Endothelial cell of hepatic sinusoid (primary cell): ENCODE measurements at regions not wholly inside any gene's neighbourhood (a gene's known extent, or its start where the extent isn't known, plus 50 kb on each side); places are given as distances from the start of the nearest gene placed in this dataset.

Experiments used
- in situ Hi-C: cut with HindIII; loops from 2 replicates; pipeline ENCODE4 v1.10.0; 2017; ENCODE audit warnings: low sequenced_read_pairs

DNA sequence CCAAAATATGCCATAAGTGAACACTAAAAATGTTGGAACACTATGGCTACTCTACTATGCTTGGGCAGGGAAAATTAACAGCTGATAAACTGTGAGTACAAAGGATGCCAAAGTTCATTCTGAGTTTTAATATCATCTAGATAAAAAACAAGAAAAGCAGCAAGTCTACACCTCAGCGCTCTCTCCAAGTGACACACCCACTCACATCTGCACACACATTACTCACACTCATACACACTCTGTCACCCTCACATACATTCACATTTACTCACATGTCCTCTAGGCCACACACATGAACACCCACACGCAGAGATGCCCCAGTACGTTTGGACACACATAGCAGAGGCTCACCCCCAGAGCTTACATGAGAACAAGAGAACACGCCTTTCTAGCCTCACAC lies 87.3 kb upstream of the RAB4A start:
- in situ Hi-C loops, result no loop called here

DNA sequence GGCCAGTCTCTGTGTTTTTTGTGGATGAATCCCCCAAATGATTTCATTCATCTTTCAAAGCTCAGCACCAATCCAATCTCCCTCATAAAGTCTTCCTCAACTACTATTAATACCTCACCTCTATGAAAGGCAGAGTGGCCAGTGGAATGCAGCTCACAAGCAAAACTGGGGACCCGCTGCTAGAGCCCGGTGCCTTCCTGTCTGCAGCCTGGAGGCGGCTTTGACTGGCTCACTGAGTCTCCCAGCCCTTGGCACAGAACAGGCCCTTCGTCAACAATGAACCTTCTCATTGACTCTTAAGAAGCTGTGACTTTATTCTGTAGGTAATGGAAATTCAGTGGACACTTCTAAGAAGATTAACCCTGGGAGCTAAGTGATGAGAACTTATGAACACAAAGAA lies 86.8 kb upstream of the RAB4A start:
- in situ Hi-C loops, result no loop called here

DNA sequence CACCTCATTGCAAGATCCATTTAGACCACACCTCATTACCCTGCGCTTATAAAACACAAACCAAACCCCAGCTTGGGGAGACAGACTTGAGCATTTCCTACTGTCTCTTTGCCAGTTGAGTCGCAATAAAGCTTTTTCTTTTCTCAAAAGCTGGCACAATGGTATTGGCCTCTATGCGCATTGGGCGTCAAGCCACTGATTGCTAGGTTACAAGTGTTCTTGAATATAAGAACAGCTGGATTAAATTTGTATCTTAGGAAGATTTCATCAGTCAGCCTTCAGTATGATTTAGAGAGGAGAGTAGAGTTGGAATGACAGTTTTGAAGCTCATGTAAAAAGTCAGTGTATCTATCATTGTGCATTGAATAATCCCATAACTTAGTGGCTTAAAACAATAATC lies 84.9 kb upstream of the RAB4A start:
- in situ Hi-C loops, result no loop called here

DNA sequence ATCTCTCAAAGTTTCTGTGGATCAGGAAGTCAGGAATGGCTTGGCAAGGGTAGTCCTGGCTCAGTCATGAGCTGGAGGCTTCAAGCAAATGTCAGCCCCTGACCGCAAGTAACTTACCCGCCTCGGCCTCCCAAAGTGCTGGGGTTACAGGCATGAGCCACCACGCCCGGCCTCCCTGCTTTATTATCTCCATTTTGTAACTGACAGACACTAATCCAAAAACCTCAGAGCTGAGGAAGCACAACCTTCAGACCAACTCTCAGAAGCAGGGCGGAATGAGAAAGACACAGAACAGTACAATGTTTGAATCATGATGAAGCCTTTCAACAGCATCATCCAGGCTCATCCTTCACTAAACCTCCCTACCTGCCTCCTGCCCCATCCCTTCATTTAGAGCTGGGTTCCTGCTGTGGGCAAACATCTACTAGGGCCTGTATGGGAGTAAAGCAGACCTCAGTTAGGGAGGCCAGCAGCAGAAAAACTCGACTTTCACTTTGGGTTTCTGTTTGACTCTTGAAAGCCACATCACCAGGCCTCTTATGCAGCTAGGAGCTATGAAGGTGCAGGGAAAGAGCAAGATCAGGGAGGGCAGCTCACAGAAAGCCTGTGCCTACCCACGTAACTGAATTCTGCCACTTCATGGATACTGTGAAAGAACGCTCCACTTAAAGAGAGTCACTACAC lies 84.4 kb upstream of the RAB4A start:
- in situ Hi-C loops, result no loop called here

DNA sequence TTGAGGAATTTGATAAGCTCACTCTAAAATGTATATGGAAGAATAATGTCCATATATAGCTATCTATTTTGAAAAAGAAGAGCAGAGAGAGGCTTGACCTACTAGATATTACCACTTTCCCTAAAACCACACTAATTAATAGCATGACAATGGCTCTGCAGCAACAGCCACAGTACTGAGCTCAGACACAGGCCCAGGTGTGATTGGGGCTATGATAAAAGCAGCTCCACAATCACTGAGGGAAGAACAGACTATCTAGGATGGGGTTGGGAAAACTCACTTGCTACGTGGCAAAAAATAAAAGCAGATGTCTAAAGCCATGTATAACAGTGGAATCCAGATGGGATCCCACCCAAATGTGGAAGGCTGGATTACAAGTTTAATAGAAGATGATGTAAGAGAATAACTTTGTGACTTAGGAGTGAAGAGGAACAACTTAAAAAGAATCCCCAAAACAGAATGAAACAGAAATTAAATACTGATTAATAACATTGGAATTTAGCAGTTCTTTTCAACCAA lies 80.8 kb upstream of the RAB4A start:
- in situ Hi-C loops, result no loop called here

DNA sequence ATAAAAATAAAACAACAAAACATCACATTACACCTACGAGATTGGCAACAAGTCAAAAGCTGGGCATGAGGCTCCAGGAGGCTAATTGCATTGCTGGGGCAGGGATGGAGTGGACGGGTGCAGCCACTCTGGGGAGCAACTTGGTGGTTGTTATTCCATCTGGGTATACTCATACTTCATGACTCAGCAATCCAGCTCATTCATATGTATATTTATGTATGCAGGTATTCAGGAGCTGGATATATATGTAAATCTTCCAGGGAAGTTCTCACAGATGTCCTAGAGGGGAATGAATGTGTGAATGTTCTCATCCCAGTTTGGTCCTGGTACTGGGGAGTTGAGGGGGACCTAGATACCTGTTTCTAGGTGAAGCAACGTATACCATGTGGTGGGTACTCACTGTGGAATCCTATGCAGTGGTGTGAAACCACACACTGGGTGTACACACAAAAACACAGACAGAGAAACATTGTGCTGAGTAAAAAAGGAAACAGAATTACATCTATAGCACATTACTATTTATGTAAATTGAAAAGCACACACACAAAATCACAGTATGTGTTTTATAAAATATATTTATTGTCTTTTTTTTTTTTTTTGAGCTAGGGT lies 79.7 kb upstream of the RAB4A start:
- in situ Hi-C loops, result no loop called here

DNA sequence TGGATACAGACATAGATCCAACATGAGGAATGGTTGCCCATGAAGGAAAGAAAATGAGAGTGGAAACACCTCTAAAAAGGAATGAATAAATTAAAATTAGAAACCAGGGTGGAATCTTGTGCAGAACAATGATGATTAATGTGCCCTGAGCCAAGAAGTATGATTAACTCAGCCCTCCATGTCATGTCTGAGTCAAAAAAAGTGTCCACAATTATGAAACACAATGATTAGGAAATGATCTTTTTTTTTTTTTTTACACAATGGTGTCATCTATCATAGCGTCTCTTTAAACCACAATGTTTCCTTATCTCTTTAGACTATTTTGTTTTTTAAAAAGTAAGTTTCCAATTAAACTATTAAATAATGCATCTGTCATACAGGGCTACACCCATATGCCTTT lies 78.9 kb upstream of the RAB4A start:
- in situ Hi-C loops, result no loop called here

DNA sequence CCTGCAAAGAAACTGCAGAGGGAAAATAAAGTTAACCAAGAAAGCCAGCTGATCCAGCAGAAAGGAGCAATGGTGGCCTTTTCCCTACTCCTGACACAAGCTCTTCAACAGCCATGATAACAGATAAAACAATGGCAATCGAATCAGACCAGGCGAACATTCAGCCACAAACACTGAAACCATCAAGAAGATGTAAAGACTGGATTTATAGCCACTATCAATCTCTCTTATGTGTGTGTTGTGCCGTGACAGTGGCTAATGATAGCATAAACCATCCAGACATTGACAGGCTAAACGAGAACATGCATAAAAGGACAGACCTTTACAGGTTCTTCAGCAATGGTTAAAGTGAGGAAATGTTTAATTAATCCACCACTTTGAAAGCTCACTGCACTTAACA lies 78.1 kb upstream of the RAB4A start:
- in situ Hi-C loops, result no loop called here

DNA sequence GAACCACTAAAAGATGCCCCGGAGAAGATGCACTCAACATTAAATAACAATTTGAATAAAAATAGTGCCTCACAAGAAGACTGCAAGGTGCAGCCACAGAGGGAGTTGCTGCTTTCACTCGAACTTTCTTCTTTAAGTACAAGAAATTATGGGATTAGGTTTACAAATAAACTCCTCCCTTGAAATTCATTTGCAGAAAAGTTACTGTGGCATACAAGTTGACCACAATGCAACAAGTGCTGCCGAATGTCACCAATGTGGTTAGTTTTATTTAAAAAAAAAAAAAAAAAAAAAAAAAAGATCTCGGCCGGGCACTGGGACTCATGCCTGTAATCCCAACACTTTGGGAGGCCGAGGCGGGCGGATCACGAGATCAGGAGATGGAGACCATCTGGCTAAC lies 76.8 kb upstream of the RAB4A start:
- in situ Hi-C loops, result no loop called here

DNA sequence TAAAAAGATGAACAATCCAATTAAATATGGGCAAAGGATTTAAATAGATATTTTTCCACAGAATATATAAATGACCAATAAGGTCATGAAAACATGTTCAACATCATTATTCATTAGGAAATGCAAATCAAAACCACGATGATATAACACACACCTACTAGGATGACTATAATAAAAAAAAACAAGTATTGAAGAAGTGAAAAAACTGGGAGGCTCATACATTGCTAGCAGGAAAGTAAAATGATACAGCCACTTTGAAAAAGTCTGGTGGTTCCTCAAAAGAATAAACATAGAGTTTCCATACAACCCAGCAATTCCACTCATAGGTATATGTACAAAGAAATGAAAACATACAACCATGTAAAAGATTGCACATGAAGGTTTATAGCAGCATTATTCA lies 75.7 kb upstream of the RAB4A start:
- in situ Hi-C loops, result no loop called here

DNA sequence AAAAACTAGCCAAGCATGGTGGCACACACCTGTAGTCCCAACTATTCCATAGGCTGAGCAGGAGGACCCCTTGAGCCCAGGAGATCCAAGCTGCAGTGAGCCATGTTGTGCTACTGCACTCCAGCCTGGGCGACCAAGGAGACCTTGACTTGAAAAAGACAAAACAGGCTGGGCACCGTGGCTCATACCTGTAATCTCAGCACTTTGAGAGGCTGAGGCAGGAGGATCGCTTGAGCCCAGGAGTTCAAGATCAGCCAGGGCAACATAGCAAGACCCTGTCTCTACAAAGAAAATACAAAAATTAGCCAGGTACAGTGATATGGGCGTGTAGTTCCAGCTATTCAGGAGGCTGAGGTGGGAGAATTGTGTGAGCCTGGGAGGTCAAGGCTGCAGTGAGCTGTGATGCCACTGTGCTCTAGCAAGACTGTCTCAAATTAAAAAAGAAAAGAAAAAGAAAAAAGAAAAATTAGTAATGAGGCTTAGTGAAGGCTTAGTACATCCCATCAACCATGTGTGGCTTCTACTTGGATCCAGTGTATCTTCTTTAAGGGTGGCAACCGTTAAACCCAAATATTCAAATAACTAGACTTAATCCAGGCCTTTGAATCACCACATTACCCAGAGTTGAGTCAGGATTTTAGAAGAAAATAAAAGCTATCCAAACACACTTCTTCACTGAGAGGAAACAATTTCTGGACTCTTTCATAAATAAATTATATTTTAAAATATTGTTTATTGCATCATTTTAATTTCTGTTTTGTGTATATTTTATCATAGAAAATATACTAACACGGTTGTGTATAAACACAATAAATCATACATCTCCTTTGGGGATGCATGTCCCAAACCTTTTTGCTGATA lies 74.3 kb upstream of the RAB4A start:
- in situ Hi-C loops, result no loop called here

DNA sequence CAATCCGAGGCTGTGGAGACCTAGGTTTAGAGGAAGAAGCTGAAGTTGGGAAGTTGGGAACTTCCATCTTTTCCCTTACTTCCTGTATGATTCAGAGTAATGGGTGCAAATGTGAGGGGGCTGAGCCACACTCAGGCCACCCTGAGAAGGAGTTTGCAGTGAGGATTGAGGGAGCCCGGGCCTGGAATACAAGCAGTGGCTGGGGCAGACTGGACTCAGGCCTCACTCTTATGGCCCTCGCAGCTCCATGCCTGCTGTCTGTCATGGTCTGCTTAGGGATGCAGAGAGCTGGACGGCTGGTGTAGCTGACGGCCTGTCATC lies 73.7 kb upstream of the RAB4A start:
- in situ Hi-C loops, result no loop called here

DNA sequence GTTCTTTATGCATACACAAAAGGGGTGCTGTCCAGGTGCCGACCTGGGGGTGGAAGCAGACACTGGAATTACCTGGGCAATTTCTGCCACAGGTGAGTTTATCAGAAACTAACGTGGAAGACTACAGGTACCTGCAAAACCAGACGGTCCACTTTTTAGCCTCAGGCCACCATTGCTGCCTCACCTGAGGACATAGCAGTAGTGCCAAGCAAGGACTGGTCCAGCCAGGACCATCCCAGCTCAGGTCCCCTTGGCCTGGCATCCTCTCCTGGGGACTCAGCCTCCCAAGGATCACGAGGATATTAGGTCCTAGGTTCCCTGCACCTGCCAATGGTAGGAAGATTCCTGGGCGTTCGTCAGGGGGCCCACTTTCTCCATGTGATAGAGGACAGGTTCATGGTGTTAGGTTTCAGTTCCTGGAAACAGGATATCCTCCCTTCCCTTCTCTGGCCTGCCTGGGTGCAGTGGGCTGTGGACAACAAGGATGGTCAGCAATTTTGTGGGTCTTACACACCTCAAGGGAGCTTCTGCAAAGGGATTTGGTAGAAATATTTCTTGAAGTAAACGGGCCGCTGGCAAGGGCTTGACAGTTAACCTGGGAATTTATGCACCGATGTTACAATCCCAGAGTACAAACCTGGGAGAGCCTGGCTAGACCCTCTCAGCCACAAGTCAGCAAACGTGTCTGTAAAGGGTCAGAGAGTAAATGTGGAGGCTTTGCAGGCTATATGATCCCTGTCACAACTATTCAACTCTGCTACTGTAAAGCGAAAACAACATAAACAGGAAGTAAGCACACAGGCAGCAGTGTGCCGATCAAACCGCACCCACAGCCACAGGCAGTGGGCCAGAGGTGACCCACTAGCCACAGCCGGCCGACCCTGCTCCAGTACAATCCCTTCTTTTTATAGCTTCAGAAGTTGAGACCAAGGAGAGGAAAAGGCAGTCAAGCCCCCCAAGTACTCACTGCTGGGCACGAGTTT lies 71.4 kb upstream of the RAB4A start:
- in situ Hi-C loops, result no loop called here

DNA sequence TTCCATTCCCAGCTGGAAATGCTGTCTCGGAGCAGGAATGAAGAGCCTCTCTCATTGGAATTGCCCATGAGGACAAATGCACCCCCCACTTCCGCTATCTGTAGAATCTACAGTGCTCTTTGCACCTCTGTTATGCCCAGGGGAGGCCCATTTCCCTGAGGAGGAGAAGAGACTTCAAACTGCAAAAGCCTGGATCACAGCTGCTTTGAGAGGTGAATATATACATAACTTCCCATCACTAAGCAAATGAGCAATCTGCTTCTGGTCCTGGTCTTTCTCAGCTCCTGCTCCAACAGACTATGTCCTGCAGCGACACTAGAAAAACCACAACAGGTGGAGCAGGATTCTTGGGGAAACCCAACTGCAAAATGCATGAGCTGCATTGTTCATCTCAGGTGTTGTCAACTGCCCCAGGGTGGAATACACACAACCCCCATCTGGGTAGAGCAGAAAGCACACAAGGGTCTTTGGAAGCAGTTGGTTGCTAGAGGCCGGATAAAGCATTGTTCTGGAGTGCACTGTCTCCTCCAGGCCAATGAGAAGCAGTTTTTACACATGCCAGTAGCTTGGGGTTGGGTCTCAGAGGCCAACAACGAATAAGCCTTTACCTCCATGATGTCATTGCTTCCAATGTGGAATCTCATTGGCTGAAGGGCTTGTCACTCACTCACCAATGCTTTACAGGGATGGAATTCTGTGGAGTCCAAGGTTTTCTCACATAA lies 67.7 kb upstream of the RAB4A start:
- in situ Hi-C loops, result no loop called here

DNA sequence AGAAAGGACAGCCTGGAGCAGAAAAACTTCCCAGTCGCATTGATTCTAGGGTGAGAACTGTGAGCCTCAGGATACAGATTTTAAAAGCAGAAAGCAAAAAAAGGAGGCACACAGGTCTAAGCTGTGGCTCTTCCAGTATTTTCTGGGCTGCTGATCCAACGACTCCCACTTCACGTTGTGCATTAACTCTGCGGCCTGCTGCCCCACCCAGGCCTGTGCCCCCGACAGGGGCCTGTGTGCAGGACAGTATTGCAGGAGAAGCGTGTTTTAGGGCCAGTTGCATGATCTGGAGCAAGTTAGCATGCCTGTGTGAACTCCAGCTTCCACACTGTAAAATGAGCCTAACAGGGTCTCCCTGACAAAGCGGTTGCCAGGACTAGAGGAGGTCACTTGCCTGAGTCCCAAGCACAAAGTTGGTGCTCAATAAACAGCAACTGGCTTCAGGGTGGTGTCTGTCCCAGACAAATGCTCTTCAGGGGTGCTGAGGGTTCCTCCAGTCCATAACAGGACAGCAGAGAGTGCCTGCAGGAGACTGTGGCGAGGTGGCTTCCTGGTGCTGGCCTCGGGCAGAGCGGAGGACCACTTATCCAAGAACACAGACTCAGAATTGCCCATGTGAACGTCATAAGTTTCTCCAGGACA lies 66.8 kb upstream of the RAB4A start:
- in situ Hi-C loops, result no loop called here

DNA sequence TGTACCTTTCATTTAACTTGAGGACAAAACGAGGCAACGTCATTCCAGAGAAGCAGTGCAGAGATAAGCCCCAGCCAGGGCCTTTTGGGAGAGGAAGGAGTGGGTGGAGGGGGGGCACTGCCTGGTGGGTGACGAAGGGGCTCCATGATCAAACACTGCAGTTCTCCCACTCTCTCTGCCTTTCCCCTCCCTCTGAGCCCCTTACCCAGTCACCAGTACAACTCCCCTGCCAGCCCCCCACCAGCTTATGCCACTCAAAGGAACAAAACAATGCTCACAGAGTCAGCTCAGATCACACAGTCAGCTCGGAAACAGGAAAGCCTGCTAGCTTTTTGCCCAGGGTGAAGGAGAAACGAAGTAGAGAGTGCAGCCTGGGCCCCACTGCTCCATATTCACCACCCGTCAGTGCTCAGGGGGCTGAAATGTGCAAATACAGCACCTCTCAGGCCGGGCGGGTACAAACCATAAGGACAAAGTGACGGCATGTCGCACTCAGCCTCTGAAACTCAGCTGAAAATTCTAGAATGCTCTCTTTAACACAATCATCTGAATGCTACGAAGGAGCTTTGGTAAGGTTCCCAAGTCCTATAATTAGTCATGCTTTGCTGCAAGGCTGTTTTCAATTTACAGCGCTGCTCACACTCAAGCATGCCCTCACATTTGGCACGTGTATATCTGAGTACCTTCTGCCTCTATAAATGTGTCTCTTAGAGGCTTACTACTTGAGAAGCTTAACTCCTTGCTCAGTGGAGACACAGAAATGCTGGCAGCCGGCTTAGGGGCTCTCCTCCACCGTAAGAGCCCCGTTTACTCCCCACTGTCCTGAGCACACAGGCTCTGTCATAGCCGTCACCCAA lies 65.8 kb upstream of the RAB4A start:
- in situ Hi-C loops, result no loop called here

DNA sequence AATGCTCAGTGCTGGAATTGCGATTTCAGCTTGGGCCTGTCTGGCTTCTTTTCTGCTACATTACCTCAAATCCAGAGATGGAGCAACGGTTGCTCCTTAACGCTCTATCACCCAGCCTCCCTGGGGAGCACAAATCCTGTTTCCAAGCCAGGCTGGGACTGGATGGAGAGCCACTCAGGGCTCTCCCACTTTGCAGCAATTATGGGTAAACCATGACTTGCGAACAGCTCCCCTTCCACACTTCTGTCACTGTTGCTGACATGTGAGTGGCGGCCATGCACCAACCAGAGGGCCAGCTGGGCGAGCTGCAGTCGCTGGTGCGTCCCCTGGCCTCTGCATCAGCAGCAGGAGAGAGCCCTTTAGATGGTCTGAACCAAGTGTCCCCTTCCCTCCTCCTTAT lies 65.1 kb upstream of the RAB4A start:
- in situ Hi-C loops, result no loop called here

DNA sequence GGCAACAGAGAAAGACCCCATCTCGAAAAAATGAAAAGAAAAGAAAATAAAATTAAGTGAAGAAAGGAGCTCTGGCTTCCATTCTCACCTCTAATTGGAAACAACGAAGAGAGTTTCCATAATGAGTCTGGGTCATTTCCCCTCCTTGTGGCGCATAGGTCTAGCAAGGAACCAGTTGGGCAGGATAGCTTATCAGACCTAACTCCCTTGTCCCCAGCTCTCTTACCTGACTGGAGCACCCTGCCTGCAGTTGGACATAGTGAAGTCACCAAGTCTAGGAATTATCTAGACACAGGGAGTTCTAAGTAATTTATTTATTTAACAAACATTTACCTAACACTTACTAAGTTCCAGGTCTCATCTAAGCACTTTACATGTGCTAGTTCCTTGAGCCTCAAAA lies 63.0 kb upstream of the RAB4A start:
- in situ Hi-C loops, result no loop called here

DNA sequence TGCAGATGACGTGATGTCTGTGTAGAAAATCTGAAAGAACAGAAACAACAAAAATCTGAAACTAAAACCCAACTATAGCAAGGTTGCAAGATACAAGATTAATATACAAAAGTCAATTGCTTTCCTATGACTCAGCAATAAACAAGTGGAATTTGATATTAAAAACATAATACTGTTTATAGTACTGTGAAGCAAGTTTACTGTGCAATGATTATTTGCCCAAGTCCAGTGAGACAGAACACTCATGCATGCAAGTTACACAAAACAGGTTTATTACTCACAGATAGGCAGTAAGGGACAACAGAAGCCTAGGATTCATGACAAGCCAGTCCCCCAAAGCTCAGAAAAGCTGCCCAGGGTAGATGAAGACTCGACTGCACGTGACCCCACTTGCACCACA lies 62.4 kb upstream of the RAB4A start:
- in situ Hi-C loops, result no loop called here
